GM19438 (cell line): ENCODE measurements at regions not wholly inside any gene's neighbourhood (a gene's known extent, or its start where the extent isn't known, plus 50 kb on each side); places are given as distances from the start of the nearest gene placed in this dataset.
"Not testable (repeated sequence)": the region's sequence is repeated elsewhere in the genome, so short reads cannot be mapped to it uniquely, and the experiment has no call there.

Source experiments
- ATAC-seq: cut with Tn5 transposase; IDR thresholded peaks from one replicate; pipeline ENCODE4 v1.9.1; 2021; ENCODE audit warnings: low read depth; ENCODE audit not compliant: unreplicated experiment

DNA sequence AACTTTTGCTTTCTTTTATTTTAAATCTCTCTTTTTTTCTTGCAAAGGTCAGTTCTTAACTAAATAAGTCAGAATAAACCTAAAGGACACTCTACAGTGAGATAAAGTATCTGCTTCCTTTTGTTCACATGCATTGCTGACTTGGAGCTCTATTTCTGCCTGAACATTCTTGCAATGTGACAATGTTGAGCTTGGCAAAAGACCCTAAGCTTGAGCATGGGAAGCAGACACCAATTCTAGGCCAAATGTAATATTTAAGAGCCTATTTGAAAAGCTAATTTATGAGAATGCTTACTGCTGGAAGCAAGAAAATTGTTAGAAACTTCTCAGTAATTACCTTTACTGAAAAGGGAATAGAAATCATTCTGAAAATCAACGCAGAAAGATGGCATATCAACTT is 556.2 kb downstream of the CBLN4 start:
- ATAC-seq = no peak

DNA sequence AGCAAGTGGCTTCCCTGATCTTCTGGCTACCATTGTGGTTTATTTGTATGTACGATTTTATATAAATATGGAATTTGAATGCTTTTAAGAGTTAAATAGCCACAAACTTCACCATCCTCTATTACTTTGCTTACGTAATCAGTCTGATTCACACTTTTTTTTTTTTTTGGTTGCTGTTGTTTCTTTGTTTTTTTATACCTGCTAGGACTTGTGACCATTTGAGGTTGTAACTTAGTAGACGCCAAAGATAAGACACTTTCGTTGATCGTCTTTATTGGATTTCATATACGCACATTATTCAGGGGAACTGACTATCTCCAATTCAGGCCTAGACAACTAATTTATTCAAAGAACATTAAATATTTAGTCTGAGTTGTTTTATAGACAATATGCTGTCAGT is 559.0 kb downstream of the CBLN4 start:
- no peak for ATAC-seq

GRCh38 chr20:55439070-55439469 is 566.2 kb downstream of the CBLN4 start:
- no peak for ATAC-seq

- no peak for ATAC-seq
Measured at GRCh38 chr20:55437798-55438415, 567.4 kb downstream of the CBLN4 start.

GRCh38 chr20:55424968-55425367 is 580.4 kb downstream of the CBLN4 start:
- ATAC-seq = no peak

DNA sequence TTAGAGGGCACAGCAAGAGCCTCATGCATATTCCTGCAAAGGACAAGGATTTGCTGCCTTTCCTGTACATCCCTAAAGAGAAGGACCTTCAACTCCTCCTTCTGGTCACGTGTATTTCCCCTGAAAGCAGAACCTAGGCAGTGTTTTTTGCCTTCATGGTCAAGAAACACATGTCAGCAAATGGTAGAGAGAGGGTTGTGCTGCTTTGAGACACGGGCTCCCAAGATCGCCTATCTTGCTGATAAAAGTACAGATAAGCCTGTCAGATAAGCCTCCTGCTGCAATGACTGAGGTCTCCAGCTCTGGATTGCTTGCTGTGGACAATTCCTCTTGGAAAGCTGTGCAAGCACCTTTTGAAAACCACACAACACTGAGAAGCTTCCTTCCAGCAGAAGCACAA is 580.8 kb downstream of the CBLN4 start:
- no peak for ATAC-seq

DNA sequence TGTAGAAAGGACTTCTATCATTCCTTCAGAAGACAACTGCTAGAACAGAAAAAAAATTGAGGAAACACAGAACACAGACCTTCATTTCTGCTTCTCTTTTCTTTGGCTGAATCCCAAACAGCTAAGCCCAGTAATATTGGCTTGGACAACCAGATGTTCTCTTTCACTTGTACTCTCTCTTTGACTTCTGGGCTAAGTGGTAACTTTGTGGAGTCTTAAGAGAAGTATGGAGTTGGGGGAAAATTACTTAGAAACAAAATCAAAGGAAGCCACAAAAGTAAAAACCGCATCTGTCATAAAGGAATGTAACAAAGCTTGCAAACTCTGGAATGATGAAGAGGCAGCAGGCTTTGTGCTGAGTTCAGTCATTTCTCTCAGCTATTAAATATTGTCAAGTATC is 587.5 kb downstream of the CBLN4 start:
- ATAC-seq = no peak

DNA sequence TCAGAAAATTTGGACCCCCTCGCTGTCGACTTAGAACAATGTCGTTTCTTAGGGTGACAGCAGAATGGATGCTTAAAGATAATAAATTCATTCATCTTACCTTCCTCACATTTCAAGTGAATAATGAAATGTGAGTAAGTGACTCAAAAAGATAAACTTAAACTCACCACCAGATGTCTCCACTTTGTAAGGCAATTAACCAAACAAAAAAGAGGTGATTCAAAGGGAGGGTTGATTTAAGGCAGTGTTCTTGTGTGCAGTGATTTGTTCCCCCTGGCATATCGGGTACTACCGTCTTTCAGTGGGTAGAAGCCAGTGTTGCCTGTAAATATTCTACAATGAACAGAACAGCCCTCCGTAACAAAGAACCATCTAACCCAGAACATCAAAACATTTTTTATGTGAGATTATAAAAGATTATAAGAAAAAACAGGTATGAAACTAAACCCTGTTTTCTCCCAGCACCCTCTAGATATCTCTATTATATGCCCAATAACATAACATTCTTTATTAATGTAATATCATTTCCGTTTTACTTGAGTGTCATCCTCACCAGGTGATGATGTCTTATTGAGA is 589.7 kb downstream of the CBLN4 start:
- no peak for ATAC-seq

DNA sequence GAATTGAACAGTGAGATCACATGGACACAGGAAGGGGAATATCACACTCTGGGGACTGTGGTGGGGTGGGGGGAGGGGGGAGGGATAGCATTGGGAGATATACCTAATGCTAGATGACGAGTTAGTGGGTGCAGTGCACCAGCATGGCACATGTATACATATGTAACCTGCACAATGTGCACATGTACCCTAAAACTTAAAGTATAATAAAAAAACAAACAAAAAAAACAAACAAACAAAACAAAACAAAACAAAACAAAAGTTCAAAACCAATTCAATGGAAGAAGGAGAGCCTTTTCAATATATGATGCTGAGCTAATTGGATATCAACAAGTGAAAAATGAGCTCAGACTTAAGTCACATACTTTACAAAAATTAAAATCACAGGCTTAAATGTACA is 592.8 kb downstream of the CBLN4 start:
- not testable (repeated sequence) for ATAC-seq

DNA sequence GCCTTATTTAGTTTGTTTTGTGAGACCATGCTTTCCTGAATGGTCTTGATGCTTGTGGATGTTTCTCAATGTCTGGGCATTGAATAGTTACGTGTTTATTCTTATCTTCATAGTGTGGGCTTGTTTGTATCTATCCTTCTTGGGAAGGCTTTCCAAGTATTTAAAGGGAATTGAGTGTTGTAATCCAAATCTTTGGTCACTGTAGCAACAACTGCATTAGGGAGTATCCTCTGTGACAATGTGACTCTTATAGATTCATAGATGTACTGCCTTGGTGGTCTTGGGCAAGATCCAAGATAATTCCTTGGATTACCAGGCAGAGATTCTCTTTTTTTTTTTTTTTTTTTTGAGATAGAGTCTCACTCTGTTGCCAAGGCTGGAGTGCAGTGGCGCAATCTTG is 598.4 kb downstream of the CBLN4 start:
- ATAC-seq = no peak

- no peak for ATAC-seq
Measured at GRCh38 chr20:55394592-55394991, 610.7 kb downstream of the CBLN4 start.

- no peak for ATAC-seq
Measured at GRCh38 chr20:55390791-55391190, 614.5 kb downstream of the CBLN4 start.

GRCh38 chr20:55386686-55387085 is 618.6 kb downstream of the CBLN4 start:
- no peak for ATAC-seq

- ATAC-seq = no peak
Measured at GRCh38 chr20:55375920-55376319, 629.4 kb downstream of the CBLN4 start.

DNA sequence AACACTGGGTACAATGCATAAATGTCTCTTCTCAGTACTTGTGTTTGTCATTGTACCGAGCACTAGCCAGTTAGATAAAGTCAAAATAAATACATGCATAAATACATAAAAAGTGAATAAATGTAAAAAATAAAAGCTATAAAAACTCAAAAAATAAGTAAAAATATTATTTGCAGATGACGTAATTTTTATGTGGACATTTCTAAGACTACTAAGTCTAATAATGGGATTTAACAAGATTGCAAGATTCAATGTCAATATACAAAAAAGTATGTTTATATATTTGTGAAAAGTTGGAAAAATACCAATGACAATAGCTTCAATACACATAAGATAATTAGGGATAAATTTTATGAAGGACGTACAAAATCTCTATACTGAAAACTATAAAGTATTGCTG is 639.6 kb downstream of the CBLN4 start:
- no peak for ATAC-seq

DNA sequence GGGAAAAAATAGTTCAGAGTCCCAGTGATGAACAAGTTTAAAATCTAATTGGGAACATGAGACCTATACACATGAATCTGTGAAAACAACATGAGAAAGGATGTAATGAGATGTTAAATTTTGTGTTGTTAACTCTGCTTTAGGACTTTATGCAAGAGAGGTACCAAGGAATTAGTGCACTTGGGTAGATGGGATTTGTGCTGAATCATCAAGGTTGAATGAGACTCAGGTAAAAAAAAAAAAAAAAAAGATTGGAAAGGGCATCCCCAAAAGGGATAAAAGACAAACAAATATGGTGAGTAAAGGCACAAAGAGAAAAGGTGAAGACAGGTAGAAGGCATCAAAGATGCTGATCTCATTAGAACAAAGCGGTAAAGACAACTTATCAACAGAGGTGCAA is 644.4 kb downstream of the CBLN4 start:
- ATAC-seq = no peak

GRCh38 chr20:55354720-55355119 is 650.6 kb downstream of the CBLN4 start:
- no peak for ATAC-seq

GRCh38 chr20:55353206-55353605 is 652.1 kb downstream of the CBLN4 start:
- ATAC-seq = no peak

DNA sequence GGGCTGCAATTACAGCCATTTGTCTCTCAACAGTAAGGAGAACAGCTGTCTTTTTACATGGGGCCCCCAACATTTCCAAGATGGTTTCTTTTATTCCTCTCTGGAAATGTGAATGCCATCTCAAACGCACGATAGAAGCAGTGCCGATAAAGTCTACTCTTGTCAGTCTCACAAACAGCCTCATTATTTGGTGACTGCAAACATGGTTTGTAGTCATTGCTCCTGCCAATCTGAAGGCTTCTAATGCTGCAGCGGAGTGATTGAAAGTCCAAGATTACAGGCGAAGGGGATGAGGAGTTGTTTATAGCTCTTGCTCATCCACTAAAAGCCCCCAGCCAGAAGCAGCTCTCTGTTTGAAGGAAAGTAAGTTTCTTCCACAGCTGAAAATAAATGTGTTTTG is 657.1 kb downstream of the CBLN4 start:
- no peak for ATAC-seq

DNA sequence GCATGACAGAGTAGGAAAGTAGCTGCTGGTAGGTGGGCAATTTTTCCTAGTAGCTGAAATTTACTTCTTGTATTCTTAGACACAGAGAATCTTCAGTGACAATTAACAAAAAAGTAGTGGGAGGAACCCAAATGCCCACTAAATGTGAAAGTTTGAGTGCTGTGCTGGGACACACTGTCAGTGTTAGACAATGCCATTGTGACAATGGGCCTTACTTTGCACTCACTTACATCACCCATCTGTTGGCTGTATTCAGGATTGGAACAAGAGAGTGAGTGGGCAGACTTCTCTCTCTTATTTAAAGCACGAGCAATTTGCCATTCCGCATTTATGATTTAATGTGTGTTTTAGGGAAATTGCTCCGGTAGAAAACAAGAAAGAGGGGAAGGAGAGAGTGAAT is 662.5 kb downstream of the CBLN4 start:
- no peak for ATAC-seq

GRCh38 chr20:55333798-55334197 is 671.5 kb downstream of the CBLN4 start:
- ATAC-seq = no peak

- ATAC-seq = no peak
Measured at GRCh38 chr20:55329108-55329507, 676.2 kb downstream of the CBLN4 start.

GRCh38 chr20:55322745-55323144 is 682.6 kb downstream of the CBLN4 start:
- no peak for ATAC-seq
